ENCODE measurements at regions not wholly inside any gene's neighbourhood (a gene's known extent, or its start where the extent isn't known, plus 50 kb on each side); places are given as distances from the start of the nearest gene placed in this dataset.

DNA sequence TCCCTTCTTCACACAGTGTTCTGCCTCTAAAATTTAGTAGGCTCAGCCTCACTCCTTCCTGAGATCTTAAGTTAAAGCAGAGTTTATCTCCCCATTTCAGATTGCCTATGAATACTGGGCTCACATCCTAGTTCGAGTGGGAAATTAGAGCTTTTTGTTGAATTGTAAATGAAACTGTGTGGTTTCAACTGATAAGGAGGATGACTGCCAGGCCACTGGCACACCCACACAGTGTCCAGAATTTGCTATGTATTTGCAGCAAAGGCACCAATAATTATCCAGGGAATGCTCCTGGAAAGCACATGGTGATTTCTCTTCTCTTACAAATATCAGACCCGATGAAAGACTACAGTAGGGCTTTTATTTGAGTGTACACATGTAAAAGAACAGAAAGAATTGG, 308.1 kb upstream of the COL8A1 start:
- FAIRE-seq, result no peak
- H3K4me2 ChIP-seq (ENCODE audit: low read depth, low read length), result no peak overlapping the region
- CTCF ChIA-PET (ENCODE audit: low intra/inter-chr PET ratio, low total read pairs), result no interaction called here
- ATAC-seq, result no peak
- H3K36me3 ChIP-seq (replicated peaks in 1 of 2; ENCODE audit: control insufficient read depth in 1 of 2, insufficient read depth in 2 of 2, low read length in 2 of 2), result no peaks in the 10 kb centered on the region
- POLR2A ChIA-PET, result no interaction called here
- H3K79me2 ChIP-seq (ENCODE audit: insufficient read depth, low read length), result no peaks in the 10 kb centered on the region
- no TSS peak for BruUV-seq (replicated peaks)
- no peaks in the 10 kb centered on the region for H4K20me1 ChIP-seq (ENCODE audit: insufficient read depth, low read length)
- no peak for DNase-seq (ENCODE audit: low spot score)
- in situ Hi-C loops (cut with HindIII; ENCODE audit: extremely low pct_ligation_motif_present, low pct_unique_long_range_greater_than_20kb) (no loop called here), intact Hi-C loops (cut with micrococcal nuclease; ENCODE audit: unreplicated experiment) (no loop called here)
- 2% methylated on average over 2 of the region's 2 CpGs for WGBS (ENCODE audit: low lambda C conversion rate)
- H3K9me3 ChIP-seq (ENCODE audit: low read length), result no peaks in the 10 kb centered on the region
- no peaks in the 10 kb centered on the region for H3K27me3 ChIP-seq (ENCODE audit: control insufficient read depth in 1 of 2, insufficient read depth in 2 of 2, low read length in 2 of 2)
- H3K4me1 ChIP-seq (ENCODE audit: insufficient read depth, low read length), result no peaks in the 10 kb centered on the region
- no peak overlapping the region for H3K27ac ChIP-seq (ENCODE audit: extremely low read length, insufficient read depth, low read length)
- no peak overlapping the region for H2AFZ ChIP-seq (ENCODE audit: low read length)
- H3K4me3 ChIP-seq (replicated peaks in 1 of 3; ENCODE audit: insufficient read depth in 1 of 3, low read depth in 2 of 3, low read length in 3 of 3), result no peak overlapping the region
- H3K9ac ChIP-seq (ENCODE audit: insufficient read depth, low read depth, low read length), result no peak overlapping the region
- TF ChIP-seq ZNF883 (CRISPR knock-in tag; IDR thresholded peaks at IDR 0.05; ENCODE audit: not compliant biosample characterization) (no peak), HOXA5 (CRISPR knock-in tag; IDR thresholded peaks at IDR 0.05) (no peak), ZSCAN12 (CRISPR knock-in tag; IDR thresholded peaks at IDR 0.05) (no peak), GABPA (IDR thresholded peaks at IDR 0.05; ENCODE audit: low read depth, low read length) (no peak), GABPA (CRISPR knock-in tag; IDR thresholded peaks at IDR 0.05; ENCODE audit: low read depth) (no peak), ZNF274 (CRISPR knock-in tag; IDR thresholded peaks at IDR 0.05) (no peak), PAXIP1 (CRISPR knock-in tag; conservative IDR thresholded peaks at IDR 0.05) (no peak), NFIC (IDR thresholded peaks at IDR 0.05; ENCODE audit: low read length) (no peak), ZNF446 (CRISPR knock-in tag; IDR thresholded peaks at IDR 0.05) (no peak), IKZF1 (IDR thresholded peaks at IDR 0.05) (no peak), E2F1 (CRISPR knock-in tag; IDR thresholded peaks at IDR 0.05) (no peak), ZNF776 (CRISPR knock-in tag; IDR thresholded peaks at IDR 0.05) (no peak), MAFK (conservative IDR thresholded peaks at IDR 0.05 in 1 of 2, IDR thresholded peaks at IDR 0.05 in 1 of 2; ENCODE audit: low read length in 2 of 2) (no peak), ATRX (CRISPR knock-in tag; IDR thresholded peaks at IDR 0.05; ENCODE audit: borderline replicate concordance) (no peak), ASH2L (IDR thresholded peaks at IDR 0.05; ENCODE audit: insufficient read length, low read depth, low read length) (no peak), PATZ1 (CRISPR knock-in tag; IDR thresholded peaks at IDR 0.05) (no peak), PHF8 (CRISPR knock-in tag; IDR thresholded peaks at IDR 0.05) (no peak)
- TF ChIP-seq, protein P1, sequence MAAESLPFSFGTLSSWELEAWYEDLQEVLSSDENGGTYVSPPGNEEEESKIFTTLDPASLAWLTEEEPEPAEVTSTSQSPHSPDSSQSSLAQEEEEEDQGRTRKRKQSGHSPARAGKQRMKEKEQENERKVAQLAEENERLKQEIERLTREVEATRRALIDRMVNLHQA (CRISPR knock-in tag; IDR thresholded peaks at IDR 0.05), result no peak

Data from HepG2 (cell line).